GM23338 (cell line): ENCODE measurements at regions not wholly inside any gene's neighbourhood (a gene's known extent, or its start where the extent isn't known, plus 50 kb on each side); places are given as distances from the start of the nearest gene placed in this dataset.

Experiments
- ATAC-seq: fragments of 200-7000 bp; cut with Tn5 transposase; 3 replicates; pipeline ENCODE4 v1.9.1; 2020
- DNase-seq: peaks from one replicate; pipeline ENCODE4 v3.0.0-alpha.2; 2015; ENCODE audit warnings: low spot score
- H2AFZ ChIP-seq: fragments of 200-600 bp; sonication (generic); 2 replicates; pipeline ENCODE4 v1.8.0; 2016; ENCODE audit warnings: antibody characterized with exemption, mild to moderate bottlenecking, moderate library complexity
- H3F3A ChIP-seq: fragments of 200-600 bp; sonication (generic); replicated peaks from 2 replicates; pipeline ENCODE4 v1.8.0; 2017; ENCODE audit warnings: antibody characterized with exemption, mixed run types, low read depth
- H3K27ac ChIP-seq: fragments of 200-600 bp; sonication (generic); 2 replicates; pipeline ENCODE4 v1.6.1; 2016; ENCODE audit warnings: low read depth
- H3K27me3 ChIP-seq: fragments of 200-600 bp; sonication (generic); 2 replicates; pipeline ENCODE4 v1.8.0; 2016; ENCODE audit warnings: mild to moderate bottlenecking, mixed run types, moderate library complexity; ENCODE audit not compliant: insufficient read depth
- H3K36me3 ChIP-seq: fragments of 200-600 bp; sonication (generic); 2 replicates; pipeline ENCODE4 v1.8.0; 2016; ENCODE audit warnings: mild to moderate bottlenecking; ENCODE audit not compliant: insufficient read depth
- H3K4me1 ChIP-seq: fragments of 200-600 bp; sonication (generic); 2 replicates; pipeline ENCODE4 v1.8.0; 2016; ENCODE audit warnings: mild to moderate bottlenecking, moderate library complexity; ENCODE audit not compliant: insufficient read depth
- H3K4me2 ChIP-seq: fragments of 200-600 bp; sonication (generic); 2 replicates; pipeline ENCODE4 v1.7.1; 2017; ENCODE audit warnings: mixed run types
- H3K4me3 ChIP-seq: fragments of 200-600 bp; sonication (generic); 2 replicates; pipeline ENCODE4 v1.6.1; 2016; ENCODE audit warnings: mixed run types
- H3K79me2 ChIP-seq: fragments of 200-600 bp; sonication (generic); replicated peaks from 2 replicates; pipeline ENCODE4 v1.8.0; 2017; ENCODE audit warnings: mild to moderate bottlenecking; ENCODE audit not compliant: insufficient read depth
- H3K9me2 ChIP-seq: fragments of 200-600 bp; sonication (generic); 2 replicates; pipeline ENCODE4 v1.8.0; 2017; ENCODE audit not compliant: insufficient read depth
- H4K20me1 ChIP-seq: fragments of 200-600 bp; sonication (generic); replicated peaks from 2 replicates; pipeline ENCODE4 v1.8.0; 2017; ENCODE audit warnings: mild to moderate bottlenecking; ENCODE audit not compliant: insufficient read depth
- H3K27ac Mint-ChIP-seq: 2 replicates; pipeline ENCODE4 v1.8.0; 2020; ENCODE audit warnings: inconsistent platforms, mild to moderate bottlenecking, moderate library complexity, mixed read lengths
- H3K27me3 Mint-ChIP-seq: 3 replicates; pipeline ENCODE4 v1.8.0; 2022; ENCODE audit warnings: low read depth, mild to moderate bottlenecking, moderate library complexity, mixed read lengths, inconsistent platforms; ENCODE audit not compliant: insufficient read depth, poor library complexity
- H3K36me3 Mint-ChIP-seq: 3 replicates; pipeline ENCODE4 v1.8.0; 2021; ENCODE audit warnings: low read depth, mild to moderate bottlenecking, inconsistent platforms, moderate library complexity, mixed read lengths
- H3K4me1 Mint-ChIP-seq: 3 replicates; pipeline ENCODE4 v1.8.0; 2020; ENCODE audit warnings: mild to moderate bottlenecking, inconsistent platforms, mixed read lengths
- H3K4me3 Mint-ChIP-seq: 3 replicates; pipeline ENCODE4 v1.8.0; 2021; ENCODE audit warnings: moderate library complexity, mild to moderate bottlenecking, inconsistent platforms, mixed read lengths
- H3K9me3 Mint-ChIP-seq: 3 replicates; pipeline ENCODE4 v1.8.0; 2020; ENCODE audit warnings: moderate library complexity, mild to moderate bottlenecking, inconsistent platforms, mixed read lengths
- CREB1 ChIP-seq: fragments of 250-450 bp; sonication (Bioruptor Pico); IDR thresholded peaks from 2 replicates; pipeline ENCODE4 v1.5.0; 2020; ENCODE audit warnings: low read depth, mild to moderate bottlenecking, moderate library complexity
- EZH2 ChIP-seq: fragments of 200-600 bp; sonication (generic); IDR thresholded peaks from one replicate; pipeline ENCODE4 v1.8.0; 2017; ENCODE audit warnings: antibody characterized with exemption, mild to moderate bottlenecking, low read depth; ENCODE audit not compliant: unreplicated experiment
- EZH2phosphoT487 ChIP-seq: fragments of 200-600 bp; sonication (generic); IDR thresholded peaks from one replicate; pipeline ENCODE4 v1.8.1; 2018; ENCODE audit warnings: antibody characterized with exemption; ENCODE audit not compliant: unreplicated experiment
- JUNB ChIP-seq: IDR thresholded peaks from one replicate; pipeline ENCODE4 v1.6.1; 2016; ENCODE audit warnings: antibody characterized with exemption; ENCODE audit not compliant: unreplicated experiment
- NANOG ChIP-seq: IDR thresholded peaks from 2 replicates; pipeline ENCODE4 v1.6.1; 2016; ENCODE audit warnings: antibody characterized with exemption, borderline replicate concordance
- STAT1 ChIP-seq: IDR thresholded peaks from one replicate; pipeline ENCODE4 v1.6.1; 2016; ENCODE audit warnings: antibody characterized with exemption; ENCODE audit not compliant: unreplicated experiment
- ZNF114 ChIP-seq: fragments of 250-450 bp; sonication (Bioruptor Pico); IDR thresholded peaks from 2 replicates; pipeline ENCODE4 v1.5.0; 2020; ENCODE audit warnings: mild to moderate bottlenecking, moderate library complexity
- ZNF331 ChIP-seq: fragments of 250-450 bp; sonication (Bioruptor Pico); IDR thresholded peaks from 2 replicates; pipeline ENCODE4 v1.5.0; 2020; ENCODE audit warnings: low read depth, mild to moderate bottlenecking, moderate library complexity
- TF ChIP-seq, protein P1 (sequence below), 2 experiments: fragments of 200-600 bp in 1 of 2; sonication (generic) in 1 of 2; conservative IDR thresholded peaks; 2 replicates each; pipeline versions ENCODE4 v1.5.1 to v1.6.1; 2016 to 2017; ENCODE audit warnings: antibody characterized with exemption in 2 of 2, low read depth in 2 of 2, mild to moderate bottlenecking in 2 of 2, moderate library complexity in 1 of 2
- TF ChIP-seq, protein P2 (sequence below): fragments of 250-450 bp; sonication (Bioruptor Pico); IDR thresholded peaks from 2 replicates; pipeline ENCODE4 v1.5.0; 2020; ENCODE audit warnings: mild to moderate bottlenecking, moderate library complexity
- TF ChIP-seq, protein P3 (sequence below): IDR thresholded peaks from one replicate; pipeline ENCODE4 v1.6.1; 2018; ENCODE audit warnings: antibody characterized with exemption; ENCODE audit not compliant: unreplicated experiment

DNA sequence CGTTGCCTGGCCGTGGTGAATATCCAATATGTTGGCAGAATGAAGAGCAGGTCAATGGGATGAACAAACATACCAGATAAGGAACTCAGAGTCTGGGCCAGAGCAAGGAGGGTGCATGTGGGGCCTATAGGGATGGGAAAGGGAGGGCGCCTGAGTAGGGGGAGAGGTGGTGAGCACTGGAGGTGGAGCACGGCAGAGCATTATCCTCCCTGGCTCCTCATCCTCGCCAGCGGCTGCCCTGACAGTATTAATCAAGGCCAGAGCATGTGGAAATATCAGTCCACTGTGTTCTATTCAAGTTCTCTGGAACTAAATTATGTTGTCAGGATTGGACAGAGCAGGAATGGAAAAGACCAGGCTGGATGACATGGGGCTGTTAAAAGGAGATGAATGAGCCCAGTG, 254.8 kb upstream of the ZMIZ1 start (continued):
- TF ChIP-seq, protein P1, sequence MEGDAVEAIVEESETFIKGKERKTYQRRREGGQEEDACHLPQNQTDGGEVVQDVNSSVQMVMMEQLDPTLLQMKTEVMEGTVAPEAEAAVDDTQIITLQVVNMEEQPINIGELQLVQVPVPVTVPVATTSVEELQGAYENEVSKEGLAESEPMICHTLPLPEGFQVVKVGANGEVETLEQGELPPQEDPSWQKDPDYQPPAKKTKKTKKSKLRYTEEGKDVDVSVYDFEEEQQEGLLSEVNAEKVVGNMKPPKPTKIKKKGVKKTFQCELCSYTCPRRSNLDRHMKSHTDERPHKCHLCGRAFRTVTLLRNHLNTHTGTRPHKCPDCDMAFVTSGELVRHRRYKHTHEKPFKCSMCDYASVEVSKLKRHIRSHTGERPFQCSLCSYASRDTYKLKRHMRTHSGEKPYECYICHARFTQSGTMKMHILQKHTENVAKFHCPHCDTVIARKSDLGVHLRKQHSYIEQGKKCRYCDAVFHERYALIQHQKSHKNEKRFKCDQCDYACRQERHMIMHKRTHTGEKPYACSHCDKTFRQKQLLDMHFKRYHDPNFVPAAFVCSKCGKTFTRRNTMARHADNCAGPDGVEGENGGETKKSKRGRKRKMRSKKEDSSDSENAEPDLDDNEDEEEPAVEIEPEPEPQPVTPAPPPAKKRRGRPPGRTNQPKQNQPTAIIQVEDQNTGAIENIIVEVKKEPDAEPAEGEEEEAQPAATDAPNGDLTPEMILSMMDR (conservative IDR thresholded peaks at IDR 0.05; ENCODE audit: low read depth in 2 of 2), result no peak
- TF ChIP-seq ZNF331 (CRISPR knock-in tag) (no peak), ZNF114 (no peak)

DNA sequence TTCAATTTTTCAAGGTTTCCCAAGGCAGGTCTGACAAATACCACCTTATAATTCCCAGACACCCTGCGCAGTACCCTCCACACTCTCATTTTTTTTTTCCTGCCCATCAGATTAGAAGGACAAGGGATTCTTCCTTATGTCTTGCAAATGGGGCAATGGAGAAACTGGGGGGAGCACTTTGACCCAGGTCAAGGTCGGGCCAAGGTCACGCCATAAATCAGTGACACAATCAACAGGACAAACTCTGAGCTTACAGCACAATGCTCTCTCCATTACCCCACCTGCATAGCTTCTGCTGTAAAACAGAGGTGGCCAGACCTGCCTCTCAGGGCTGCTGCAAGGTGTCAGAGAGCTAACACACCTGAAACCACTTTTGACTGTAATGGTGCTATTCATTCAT, 254.4 kb upstream of the ZMIZ1 start:
- no peak overlapping the region for H3K4me2 ChIP-seq
- H3K36me3 ChIP-seq, result no peaks in the 10 kb centered on the region
- Mint-ChIP-seq H3K4me1 (peaks cover 14% of the 10 kb centered on the region), H3K9me3 (no peaks in the 10 kb centered on the region; the same call in 2 of the 3 replicates), H3K4me3 (no peak overlapping the region), H3K27me3 (peaks cover 7% of the 10 kb centered on the region), H3K36me3 (no peaks in the 10 kb centered on the region), H3K27ac (no peak overlapping the region)
- peaks cover 3% of the 10 kb centered on the region; the same call in 1 of the 2 replicates for H3K9me2 ChIP-seq
- no peaks in the 10 kb centered on the region for H4K20me1 ChIP-seq
- H2AFZ ChIP-seq, result no peak overlapping the region
- no peaks in the 10 kb centered on the region for H3K79me2 ChIP-seq
- ATAC-seq (no peak), DNase-seq (no peak)
- H3F3A ChIP-seq, result no peaks in the 10 kb centered on the region
- no peak overlapping the region for H3K27ac ChIP-seq
- peaks cover 17% of the 10 kb centered on the region for H3K4me1 ChIP-seq
- H3K4me3 ChIP-seq, result no peak overlapping the region
- no peaks in the 10 kb centered on the region for H3K27me3 ChIP-seq
- TF ChIP-seq ZNF331 (CRISPR knock-in tag) (no peak), NANOG (no peak), ZNF114 (no peak), STAT1 (no peak), EZH2phosphoT487 (no peak), EZH2 (no peak), JUNB (no peak), CREB1 (CRISPR knock-in tag) (no peak)
- TF ChIP-seq, protein P2, sequence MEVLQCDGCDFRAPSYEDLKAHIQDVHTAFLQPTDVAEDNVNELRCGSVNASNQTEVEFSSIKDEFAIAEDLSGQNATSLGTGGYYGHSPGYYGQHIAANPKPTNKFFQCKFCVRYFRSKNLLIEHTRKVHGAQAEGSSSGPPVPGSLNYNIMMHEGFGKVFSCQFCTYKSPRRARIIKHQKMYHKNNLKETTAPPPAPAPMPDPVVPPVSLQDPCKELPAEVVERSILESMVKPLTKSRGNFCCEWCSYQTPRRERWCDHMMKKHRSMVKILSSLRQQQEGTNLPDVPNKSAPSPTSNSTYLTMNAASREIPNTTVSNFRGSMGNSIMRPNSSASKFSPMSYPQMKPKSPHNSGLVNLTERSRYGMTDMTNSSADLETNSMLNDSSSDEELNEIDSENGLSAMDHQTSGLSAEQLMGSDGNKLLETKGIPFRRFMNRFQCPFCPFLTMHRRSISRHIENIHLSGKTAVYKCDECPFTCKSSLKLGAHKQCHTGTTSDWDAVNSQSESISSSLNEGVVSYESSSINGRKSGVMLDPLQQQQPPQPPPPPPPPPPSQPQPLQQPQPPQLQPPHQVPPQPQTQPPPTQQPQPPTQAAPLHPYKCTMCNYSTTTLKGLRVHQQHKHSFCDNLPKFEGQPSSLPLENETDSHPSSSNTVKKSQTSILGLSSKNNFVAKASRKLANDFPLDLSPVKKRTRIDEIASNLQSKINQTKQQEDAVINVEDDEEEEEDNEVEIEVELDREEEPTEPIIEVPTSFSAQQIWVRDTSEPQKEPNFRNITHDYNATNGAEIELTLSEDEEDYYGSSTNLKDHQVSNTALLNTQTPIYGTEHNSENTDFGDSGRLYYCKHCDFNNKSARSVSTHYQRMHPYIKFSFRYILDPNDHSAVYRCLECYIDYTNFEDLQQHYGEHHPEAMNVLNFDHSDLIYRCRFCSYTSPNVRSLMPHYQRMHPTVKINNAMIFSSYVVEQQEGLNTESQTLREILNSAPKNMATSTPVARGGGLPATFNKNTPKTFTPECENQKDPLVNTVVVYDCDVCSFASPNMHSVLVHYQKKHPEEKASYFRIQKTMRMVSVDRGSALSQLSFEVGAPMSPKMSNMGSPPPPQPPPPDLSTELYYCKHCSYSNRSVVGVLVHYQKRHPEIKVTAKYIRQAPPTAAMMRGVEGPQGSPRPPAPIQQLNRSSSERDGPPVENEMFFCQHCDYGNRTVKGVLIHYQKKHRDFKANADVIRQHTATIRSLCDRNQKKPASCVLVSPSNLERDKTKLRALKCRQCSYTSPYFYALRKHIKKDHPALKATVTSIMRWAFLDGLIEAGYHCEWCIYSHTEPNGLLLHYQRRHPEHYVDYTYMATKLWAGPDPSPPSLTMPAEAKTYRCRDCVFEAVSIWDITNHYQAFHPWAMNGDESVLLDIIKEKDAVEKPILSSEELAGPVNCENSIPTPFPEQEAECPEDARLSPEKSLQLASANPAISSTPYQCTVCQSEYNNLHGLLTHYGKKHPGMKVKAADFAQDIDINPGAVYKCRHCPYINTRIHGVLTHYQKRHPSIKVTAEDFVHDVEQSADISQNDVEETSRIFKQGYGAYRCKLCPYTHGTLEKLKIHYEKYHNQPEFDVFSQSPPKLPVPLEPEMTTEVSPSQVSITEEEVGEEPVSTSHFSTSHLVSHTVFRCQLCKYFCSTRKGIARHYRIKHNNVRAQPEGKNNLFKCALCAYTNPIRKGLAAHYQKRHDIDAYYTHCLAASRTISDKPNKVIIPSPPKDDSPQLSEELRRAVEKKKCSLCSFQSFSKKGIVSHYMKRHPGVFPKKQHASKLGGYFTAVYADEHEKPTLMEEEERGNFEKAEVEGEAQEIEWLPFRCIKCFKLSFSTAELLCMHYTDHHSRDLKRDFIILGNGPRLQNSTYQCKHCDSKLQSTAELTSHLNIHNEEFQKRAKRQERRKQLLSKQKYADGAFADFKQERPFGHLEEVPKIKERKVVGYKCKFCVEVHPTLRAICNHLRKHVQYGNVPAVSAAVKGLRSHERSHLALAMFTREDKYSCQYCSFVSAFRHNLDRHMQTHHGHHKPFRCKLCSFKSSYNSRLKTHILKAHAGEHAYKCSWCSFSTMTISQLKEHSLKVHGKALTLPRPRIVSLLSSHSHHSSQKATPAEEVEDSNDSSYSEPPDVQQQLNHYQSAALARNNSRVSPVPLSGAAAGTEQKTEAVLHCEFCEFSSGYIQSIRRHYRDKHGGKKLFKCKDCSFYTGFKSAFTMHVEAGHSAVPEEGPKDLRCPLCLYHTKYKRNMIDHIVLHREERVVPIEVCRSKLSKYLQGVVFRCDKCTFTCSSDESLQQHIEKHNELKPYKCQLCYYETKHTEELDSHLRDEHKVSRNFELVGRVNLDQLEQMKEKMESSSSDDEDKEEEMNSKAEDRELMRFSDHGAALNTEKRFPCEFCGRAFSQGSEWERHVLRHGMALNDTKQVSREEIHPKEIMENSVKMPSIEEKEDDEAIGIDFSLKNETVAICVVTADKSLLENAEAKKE (CRISPR knock-in tag), result no peak
- TF ChIP-seq, protein P1 (conservative IDR thresholded peaks at IDR 0.05; ENCODE audit: low read depth in 2 of 2), result no peak
- TF ChIP-seq, protein P3, sequence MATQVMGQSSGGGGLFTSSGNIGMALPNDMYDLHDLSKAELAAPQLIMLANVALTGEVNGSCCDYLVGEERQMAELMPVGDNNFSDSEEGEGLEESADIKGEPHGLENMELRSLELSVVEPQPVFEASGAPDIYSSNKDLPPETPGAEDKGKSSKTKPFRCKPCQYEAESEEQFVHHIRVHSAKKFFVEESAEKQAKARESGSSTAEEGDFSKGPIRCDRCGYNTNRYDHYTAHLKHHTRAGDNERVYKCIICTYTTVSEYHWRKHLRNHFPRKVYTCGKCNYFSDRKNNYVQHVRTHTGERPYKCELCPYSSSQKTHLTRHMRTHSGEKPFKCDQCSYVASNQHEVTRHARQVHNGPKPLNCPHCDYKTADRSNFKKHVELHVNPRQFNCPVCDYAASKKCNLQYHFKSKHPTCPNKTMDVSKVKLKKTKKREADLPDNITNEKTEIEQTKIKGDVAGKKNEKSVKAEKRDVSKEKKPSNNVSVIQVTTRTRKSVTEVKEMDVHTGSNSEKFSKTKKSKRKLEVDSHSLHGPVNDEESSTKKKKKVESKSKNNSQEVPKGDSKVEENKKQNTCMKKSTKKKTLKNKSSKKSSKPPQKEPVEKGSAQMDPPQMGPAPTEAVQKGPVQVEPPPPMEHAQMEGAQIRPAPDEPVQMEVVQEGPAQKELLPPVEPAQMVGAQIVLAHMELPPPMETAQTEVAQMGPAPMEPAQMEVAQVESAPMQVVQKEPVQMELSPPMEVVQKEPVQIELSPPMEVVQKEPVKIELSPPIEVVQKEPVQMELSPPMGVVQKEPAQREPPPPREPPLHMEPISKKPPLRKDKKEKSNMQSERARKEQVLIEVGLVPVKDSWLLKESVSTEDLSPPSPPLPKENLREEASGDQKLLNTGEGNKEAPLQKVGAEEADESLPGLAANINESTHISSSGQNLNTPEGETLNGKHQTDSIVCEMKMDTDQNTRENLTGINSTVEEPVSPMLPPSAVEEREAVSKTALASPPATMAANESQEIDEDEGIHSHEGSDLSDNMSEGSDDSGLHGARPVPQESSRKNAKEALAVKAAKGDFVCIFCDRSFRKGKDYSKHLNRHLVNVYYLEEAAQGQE, result no peak
